ENCODE measurements at regions not wholly inside any gene's neighbourhood (a gene's known extent, or its start where the extent isn't known, plus 50 kb on each side); places are given as distances from the start of the nearest gene placed in this dataset.

DNA sequence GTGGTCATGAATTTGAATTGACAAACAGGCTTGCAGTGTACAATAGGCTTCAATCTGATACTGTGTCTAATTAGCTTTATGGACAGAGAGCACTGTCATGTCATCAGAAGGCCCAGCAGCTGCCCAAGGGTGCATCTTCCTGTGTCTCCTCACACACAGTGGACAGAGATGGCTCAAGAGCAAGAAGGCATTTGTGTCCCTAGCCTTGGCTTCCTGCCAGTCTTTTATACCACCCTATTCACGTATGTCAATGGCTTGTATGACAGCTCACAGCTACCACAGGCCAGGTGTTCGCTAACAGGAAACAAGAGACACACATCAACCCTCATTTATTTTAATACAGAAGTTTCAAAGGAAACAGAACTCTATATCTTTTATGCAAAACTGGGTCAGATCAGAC is 874.0 kb upstream of the AGA start:
- DNase-seq (ENCODE audit: low spot score in 2 of 2) = no peak
- ATAC-seq (replicated peaks; ENCODE audit: extremely low read depth, poor library complexity, severe bottlenecking) = no peak
- Mint-ChIP-seq H3K4me1 (no peaks in the 10 kb centered on the region), H3K36me3 (ENCODE audit: insufficient read depth) (no peaks in the 10 kb centered on the region), H3K9me3 (peaks cover 18% of the 10 kb centered on the region), H3K4me3 (no peak overlapping the region), H3K27me3 (no peaks in the 10 kb centered on the region), H3K27ac (ENCODE audit: low read depth) (no peak overlapping the region)

DNA sequence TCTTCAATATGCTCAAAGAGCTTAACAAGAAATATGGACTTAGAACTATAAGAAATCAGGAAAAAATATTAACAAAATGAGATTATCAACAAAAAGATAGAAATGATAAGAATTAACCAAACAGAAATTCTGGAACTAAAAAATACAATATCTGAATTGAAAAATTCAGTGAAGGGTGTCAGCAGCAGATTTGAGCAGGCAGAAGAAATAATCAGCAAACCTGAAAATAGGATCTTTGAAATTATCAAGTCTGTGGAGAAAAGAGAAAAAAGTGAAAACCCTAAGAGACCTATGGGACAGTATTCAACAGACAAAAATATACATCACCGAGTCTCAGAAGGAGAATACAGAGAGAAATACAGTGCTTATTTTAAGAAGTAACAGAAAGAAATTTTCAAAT is 877.8 kb upstream of the AGA start:
- H3K36me3 Mint-ChIP-seq (ENCODE audit: insufficient read depth) = no peaks in the 10 kb centered on the region
- no peak for DNase-seq (ENCODE audit: low spot score in 2 of 2)
- H3K4me3 Mint-ChIP-seq = no peak overlapping the region
- H3K27ac Mint-ChIP-seq (ENCODE audit: low read depth) = no peak overlapping the region
- ATAC-seq (replicated peaks; ENCODE audit: extremely low read depth, poor library complexity, severe bottlenecking) = no peak
- H3K4me1 Mint-ChIP-seq = no peaks in the 10 kb centered on the region
- H3K9me3 Mint-ChIP-seq = peaks cover 31% of the 10 kb centered on the region
- no peaks in the 10 kb centered on the region for H3K27me3 Mint-ChIP-seq

- DNase-seq (ENCODE audit: low spot score in 2 of 2) (no peak), ATAC-seq (replicated peaks; ENCODE audit: extremely low read depth, poor library complexity, severe bottlenecking) (no peak)
- Mint-ChIP-seq H3K27ac (ENCODE audit: low read depth) (no peak overlapping the region), H3K36me3 (ENCODE audit: insufficient read depth) (no peaks in the 10 kb centered on the region), H3K4me1 (no peaks in the 10 kb centered on the region), H3K4me3 (no peak overlapping the region), H3K9me3 (peaks cover 30% of the 10 kb centered on the region), H3K27me3 (no peaks in the 10 kb centered on the region)
Measured at GRCh38 chr4:178322524-178323183, 880.4 kb upstream of the AGA start.

DNA sequence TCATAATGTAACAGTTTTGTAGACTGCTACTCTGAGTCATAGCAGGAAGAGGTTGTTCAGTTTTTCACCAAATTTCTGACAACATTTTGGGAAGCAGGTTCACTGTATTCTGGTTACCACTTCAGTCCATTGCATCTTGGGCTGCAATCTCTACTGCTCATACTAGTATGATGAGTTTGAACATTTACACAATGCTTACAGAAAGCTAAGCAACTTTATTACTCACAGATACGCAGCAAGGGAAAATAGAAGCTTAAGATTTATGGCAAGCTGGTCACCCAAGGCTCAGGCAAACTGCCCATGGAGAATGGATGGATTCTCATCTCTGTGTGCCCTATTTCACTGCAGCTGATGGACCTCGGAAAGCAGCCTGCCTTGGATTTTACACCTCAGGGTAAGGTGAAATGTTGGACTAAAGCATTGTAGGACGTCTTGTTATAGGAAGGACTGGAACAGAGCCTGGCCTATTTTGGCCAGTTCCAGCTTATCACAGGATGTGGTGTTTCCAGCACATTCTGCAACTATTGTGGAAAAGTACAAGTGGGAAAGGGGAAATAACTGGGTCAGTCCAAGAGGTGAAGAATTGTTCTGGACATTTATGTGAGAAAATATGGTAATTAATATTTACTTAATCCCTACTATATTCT is 887.1 kb upstream of the AGA start:
- H3K36me3 Mint-ChIP-seq (ENCODE audit: insufficient read depth) = no peaks in the 10 kb centered on the region
- no peak overlapping the region for H3K4me3 Mint-ChIP-seq
- no peaks in the 10 kb centered on the region for H3K27me3 Mint-ChIP-seq
- no peak overlapping the region for H3K27ac Mint-ChIP-seq (ENCODE audit: low read depth)
- DNase-seq (ENCODE audit: low spot score in 2 of 2) = no peak
- ATAC-seq (replicated peaks; ENCODE audit: extremely low read depth, poor library complexity, severe bottlenecking) = no peak
- peaks cover 24% of the 10 kb centered on the region for H3K9me3 Mint-ChIP-seq
- no peaks in the 10 kb centered on the region for H3K4me1 Mint-ChIP-seq

DNA sequence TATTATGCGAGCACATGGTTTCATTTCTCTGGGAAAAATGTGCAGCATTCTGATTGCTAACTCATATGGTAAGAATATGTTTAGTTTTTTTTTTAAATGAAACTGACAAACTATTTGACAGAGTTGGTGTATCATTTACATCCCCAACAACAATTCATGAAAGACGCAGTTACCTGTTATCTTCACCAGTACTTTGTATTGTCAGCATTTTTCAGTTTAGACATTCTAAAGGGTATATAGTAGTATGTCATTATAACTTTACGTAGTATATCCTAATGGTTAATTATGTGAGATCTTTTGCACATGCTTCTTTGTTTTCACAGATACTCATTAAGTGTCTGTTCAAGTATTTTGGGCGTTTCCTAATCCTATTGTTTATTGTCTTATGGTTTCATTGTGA is 891.1 kb upstream of the AGA start:
- Mint-ChIP-seq H3K27ac (ENCODE audit: low read depth) (no peak overlapping the region), H3K9me3 (peaks cover 5% of the 10 kb centered on the region), H3K4me1 (no peaks in the 10 kb centered on the region), H3K27me3 (no peaks in the 10 kb centered on the region), H3K36me3 (ENCODE audit: insufficient read depth) (no peaks in the 10 kb centered on the region), H3K4me3 (no peak overlapping the region)
- ATAC-seq (replicated peaks; ENCODE audit: extremely low read depth, poor library complexity, severe bottlenecking) (no peak), DNase-seq (ENCODE audit: low spot score in 2 of 2) (no peak)

GRCh38 chr4:178339769-178340168 is 897.5 kb upstream of the AGA start:
- ATAC-seq (replicated peaks; ENCODE audit: extremely low read depth, poor library complexity, severe bottlenecking) = no peak
- no peak overlapping the region for H3K4me3 Mint-ChIP-seq
- no peaks in the 10 kb centered on the region for H3K36me3 Mint-ChIP-seq (ENCODE audit: insufficient read depth)
- no peaks in the 10 kb centered on the region for H3K27me3 Mint-ChIP-seq
- H3K9me3 Mint-ChIP-seq = peaks cover 7% of the 10 kb centered on the region
- H3K4me1 Mint-ChIP-seq = no peaks in the 10 kb centered on the region
- no peak overlapping the region for H3K27ac Mint-ChIP-seq (ENCODE audit: low read depth)
- no peak for DNase-seq (ENCODE audit: low spot score in 2 of 2)

DNA sequence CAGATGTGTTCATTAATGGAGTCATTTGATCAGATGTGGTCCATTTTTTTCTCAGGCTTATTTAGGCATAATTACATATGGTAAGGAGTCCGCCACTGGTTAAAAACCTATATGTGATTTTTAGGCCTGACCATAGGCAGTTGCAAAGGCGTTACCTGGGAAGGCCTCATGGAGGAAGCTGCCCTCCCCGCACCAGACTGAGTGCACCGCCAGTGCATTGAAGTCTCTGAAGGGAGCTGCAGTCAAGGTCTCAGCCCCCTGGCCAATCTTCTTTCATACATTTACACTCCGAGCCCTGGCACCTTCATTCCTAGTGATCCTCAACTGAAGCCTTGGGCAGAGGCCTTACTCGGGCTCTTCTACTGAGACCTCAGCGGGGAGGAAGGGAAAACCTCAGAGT is 898.2 kb upstream of the AGA start:
- Mint-ChIP-seq H3K4me3 (no peak overlapping the region), H3K36me3 (ENCODE audit: insufficient read depth) (no peaks in the 10 kb centered on the region), H3K4me1 (no peaks in the 10 kb centered on the region), H3K27me3 (no peaks in the 10 kb centered on the region), H3K27ac (ENCODE audit: low read depth) (no peak overlapping the region), H3K9me3 (peaks cover 7% of the 10 kb centered on the region)
- no peak for ATAC-seq (replicated peaks; ENCODE audit: extremely low read depth, poor library complexity, severe bottlenecking)
- no peak for DNase-seq (ENCODE audit: low spot score in 2 of 2)

DNA sequence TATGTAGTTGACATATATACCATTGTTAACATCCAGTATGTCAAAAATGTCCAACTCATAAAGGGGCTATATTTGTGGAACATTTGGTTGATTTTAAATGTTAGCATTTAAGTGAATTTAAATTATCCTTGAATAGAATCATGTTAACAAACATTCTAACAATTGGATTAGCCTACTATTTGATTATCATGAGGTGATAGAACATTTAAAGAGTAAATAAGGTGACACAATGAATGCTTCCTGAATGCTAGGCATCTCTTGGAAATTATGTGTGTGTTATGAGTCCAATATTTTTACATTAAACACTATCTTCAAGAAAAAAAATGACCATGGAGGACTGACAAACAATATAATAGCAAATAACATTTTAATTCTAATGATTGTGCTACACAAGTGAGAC is 901.9 kb upstream of the AGA start:
- ATAC-seq (replicated peaks; ENCODE audit: extremely low read depth, poor library complexity, severe bottlenecking) = no peak

GRCh38 chr4:178347111-178347510 is 904.9 kb upstream of the AGA start:
- Mint-ChIP-seq H3K9me3 (peaks cover 12% of the 10 kb centered on the region), H3K27ac (ENCODE audit: low read depth) (no peak overlapping the region), H3K4me3 (no peak overlapping the region), H3K27me3 (no peaks in the 10 kb centered on the region), H3K4me1 (no peaks in the 10 kb centered on the region), H3K36me3 (ENCODE audit: insufficient read depth) (no peaks in the 10 kb centered on the region)
- no peak for ATAC-seq (replicated peaks; ENCODE audit: extremely low read depth, poor library complexity, severe bottlenecking)
- no peak for DNase-seq (ENCODE audit: low spot score in 2 of 2)

More for the DNA sequence above, 901.9 kb upstream of the AGA start:
- H3K27me3 Mint-ChIP-seq = no peaks in the 10 kb centered on the region
- H3K4me1 Mint-ChIP-seq = no peaks in the 10 kb centered on the region
- no peak for DNase-seq (ENCODE audit: low spot score in 2 of 2)
- H3K27ac Mint-ChIP-seq (ENCODE audit: low read depth) = no peak overlapping the region
- no peak overlapping the region for H3K4me3 Mint-ChIP-seq
- peaks cover 12% of the 10 kb centered on the region for H3K9me3 Mint-ChIP-seq
- no peaks in the 10 kb centered on the region for H3K36me3 Mint-ChIP-seq (ENCODE audit: insufficient read depth)

DNA sequence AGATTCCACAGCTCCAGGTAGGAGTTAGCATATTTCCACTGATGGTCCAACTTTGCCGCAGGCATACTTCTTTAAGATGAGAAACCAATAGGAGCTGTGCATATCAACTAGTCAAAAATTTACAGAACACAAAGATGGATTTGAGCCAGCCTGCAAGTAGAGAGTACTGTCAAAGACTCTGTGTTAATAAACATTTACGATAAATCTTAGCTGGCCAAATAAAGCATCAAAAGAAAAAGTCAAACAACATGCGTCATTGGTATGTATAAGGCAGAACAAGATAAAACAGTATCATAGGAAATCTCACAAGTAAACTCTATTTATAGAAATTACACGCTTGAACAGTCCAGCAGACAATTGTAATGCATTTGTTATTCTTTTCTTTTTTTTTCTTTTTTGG is 907.4 kb upstream of the AGA start:
- no peaks in the 10 kb centered on the region for H3K4me1 Mint-ChIP-seq
- no peak overlapping the region for H3K4me3 Mint-ChIP-seq
- ATAC-seq (replicated peaks; ENCODE audit: extremely low read depth, poor library complexity, severe bottlenecking) (no peak), DNase-seq (ENCODE audit: low spot score in 2 of 2) (no peak)
- H3K9me3 Mint-ChIP-seq = peaks cover 11% of the 10 kb centered on the region
- H3K36me3 Mint-ChIP-seq (ENCODE audit: insufficient read depth) = no peaks in the 10 kb centered on the region
- H3K27me3 Mint-ChIP-seq = no peaks in the 10 kb centered on the region
- no peak overlapping the region for H3K27ac Mint-ChIP-seq (ENCODE audit: low read depth)

GRCh38 chr4:178351185-178351584 is 908.9 kb upstream of the AGA start:
- no peak for ATAC-seq (replicated peaks; ENCODE audit: extremely low read depth, poor library complexity, severe bottlenecking)
- H3K36me3 Mint-ChIP-seq (ENCODE audit: insufficient read depth) = no peaks in the 10 kb centered on the region

DNA sequence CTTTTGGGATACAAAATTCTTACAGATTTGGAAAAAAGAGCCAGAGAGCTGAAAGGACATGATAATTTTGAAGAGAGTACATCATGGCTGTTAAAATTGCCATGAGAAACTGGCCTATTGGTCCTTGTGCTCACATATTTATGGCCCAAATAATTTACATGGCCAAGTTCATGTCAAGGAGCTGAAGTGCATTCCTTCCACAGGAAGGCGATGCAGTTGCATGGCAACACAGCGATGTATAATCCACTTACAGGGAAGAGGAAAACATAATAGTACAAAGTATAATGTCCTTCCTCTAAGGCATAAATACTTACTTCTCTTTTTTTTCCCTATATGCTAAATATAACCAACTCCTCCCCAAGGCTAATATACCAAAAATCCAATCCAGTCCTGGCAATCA is 914.5 kb upstream of the AGA start:
- no peaks in the 10 kb centered on the region for H3K27me3 Mint-ChIP-seq
- no peaks in the 10 kb centered on the region for H3K4me1 Mint-ChIP-seq
- no peak for DNase-seq (ENCODE audit: low spot score in 2 of 2)
- H3K4me3 Mint-ChIP-seq = no peak overlapping the region
- H3K27ac Mint-ChIP-seq (ENCODE audit: low read depth) = no peak overlapping the region
- ATAC-seq (replicated peaks; ENCODE audit: extremely low read depth, poor library complexity, severe bottlenecking) = no peak
- peaks cover 37% of the 10 kb centered on the region for H3K9me3 Mint-ChIP-seq
- H3K36me3 Mint-ChIP-seq (ENCODE audit: insufficient read depth) = no peaks in the 10 kb centered on the region

More at GRCh38 chr4:178351185-178351584, 908.9 kb upstream of the AGA start:
- Mint-ChIP-seq H3K27ac (ENCODE audit: low read depth) (no peak overlapping the region), H3K9me3 (peaks cover 20% of the 10 kb centered on the region), H3K4me1 (no peaks in the 10 kb centered on the region), H3K4me3 (no peak overlapping the region), H3K27me3 (no peaks in the 10 kb centered on the region)
- DNase-seq (ENCODE audit: low spot score in 2 of 2) = no peak

- ATAC-seq (replicated peaks; ENCODE audit: extremely low read depth, poor library complexity, severe bottlenecking) (no peak), DNase-seq (ENCODE audit: low spot score in 2 of 2) (no peak)
- no peak overlapping the region for H3K4me3 Mint-ChIP-seq
- no peaks in the 10 kb centered on the region for H3K4me1 Mint-ChIP-seq
- H3K9me3 Mint-ChIP-seq = peaks cover 17% of the 10 kb centered on the region
- H3K27me3 Mint-ChIP-seq = no peaks in the 10 kb centered on the region
- H3K27ac Mint-ChIP-seq (ENCODE audit: low read depth) = no peak overlapping the region
- H3K36me3 Mint-ChIP-seq (ENCODE audit: insufficient read depth) = no peaks in the 10 kb centered on the region
Measured at GRCh38 chr4:178385481-178385880, 943.2 kb upstream of the AGA start.

All from central memory CD8-positive, alpha-beta T cell (primary cell).